Nephron (organoid): ENCODE measurements at regions not wholly inside any gene's neighbourhood (a gene's known extent, or its start where the extent isn't known, plus 50 kb on each side); places are given as distances from the start of the nearest gene placed in this dataset.

Source experiments
- H3K27ac Mint-ChIP-seq, 3 experiments: 2 replicates each; pipeline ENCODE4 v1.8.0; 2020; ENCODE audit warnings: mixed read lengths in 3 of 3, mild to moderate bottlenecking in 2 of 3, moderate library complexity in 1 of 3
- H3K27me3 Mint-ChIP-seq: 2 replicates; pipeline ENCODE4 v1.8.0; 2021; ENCODE audit warnings: low read depth, mild to moderate bottlenecking, moderate library complexity, mixed read lengths
- H3K36me3 Mint-ChIP-seq: 2 replicates; pipeline ENCODE4 v1.8.0; 2020; ENCODE audit warnings: low read depth, mixed read lengths
- H3K4me1 Mint-ChIP-seq: 2 replicates; pipeline ENCODE4 v1.8.0; 2020; ENCODE audit warnings: mixed read lengths
- H3K4me3 Mint-ChIP-seq, 3 experiments: 2 replicates each; pipeline ENCODE4 v1.8.0; 2020; ENCODE audit warnings: mild to moderate bottlenecking in 3 of 3, mixed read lengths in 3 of 3, moderate library complexity in 2 of 3
- H3K9me3 Mint-ChIP-seq: 2 replicates; pipeline ENCODE4 v1.8.0; 2020; ENCODE audit warnings: mixed read lengths
- CTCF ChIP-seq, 3 experiments: fragments of 200-600 bp; sonication (generic); IDR thresholded peaks; one replicate each; pipeline ENCODE4 v1.5.0; 2021; ENCODE audit warnings: antibody characterized with exemption in 3 of 3; ENCODE audit not compliant: unreplicated experiment in 3 of 3

- Mint-ChIP-seq H3K36me3 (no peaks in the 10 kb centered on the region), H3K9me3 (no peaks in the 10 kb centered on the region), H3K4me1 (no peaks in the 10 kb centered on the region), H3K27ac (no peak overlapping the region), H3K27me3 (no peaks in the 10 kb centered on the region), H3K4me3 (no peak overlapping the region)
- TF ChIP-seq CTCF (IDR thresholded peaks at IDR 0.05; ENCODE audit: unreplicated experiment in 3 of 3), result no peak
These were observed 192.5 kb downstream of the TECRL start for GRCh38 chr4:64216741-64217140.

- Mint-ChIP-seq H3K27ac (no peak overlapping the region), H3K4me1 (no peaks in the 10 kb centered on the region), H3K36me3 (no peaks in the 10 kb centered on the region), H3K27me3 (no peaks in the 10 kb centered on the region), H3K9me3 (peaks cover 2% of the 10 kb centered on the region), H3K4me3 (no peak overlapping the region)
- no peak for TF ChIP-seq CTCF (IDR thresholded peaks at IDR 0.05; ENCODE audit: unreplicated experiment in 3 of 3)
These were observed 203.9 kb downstream of the TECRL start for GRCh38 chr4:64205376-64205775.

GRCh38 chr4:64200001-64200555 lies 209.2 kb downstream of the TECRL start:
- no peak overlapping the region for H3K4me3 Mint-ChIP-seq
- TF ChIP-seq CTCF (IDR thresholded peaks at IDR 0.05; ENCODE audit: unreplicated experiment in 3 of 3), result no peak
- no peaks in the 10 kb centered on the region for H3K9me3 Mint-ChIP-seq
- H3K4me1 Mint-ChIP-seq, result no peaks in the 10 kb centered on the region
- H3K27me3 Mint-ChIP-seq, result no peaks in the 10 kb centered on the region
- H3K27ac Mint-ChIP-seq, result no peak overlapping the region
- no peaks in the 10 kb centered on the region for H3K36me3 Mint-ChIP-seq

GRCh38 chr4:64195582-64195981 lies 213.7 kb downstream of the TECRL start:
- no peaks in the 10 kb centered on the region for H3K4me1 Mint-ChIP-seq
- no peaks in the 10 kb centered on the region for H3K9me3 Mint-ChIP-seq
- H3K36me3 Mint-ChIP-seq, result no peaks in the 10 kb centered on the region
- no peak overlapping the region for H3K27ac Mint-ChIP-seq
- H3K4me3 Mint-ChIP-seq, result no peak overlapping the region
- no peaks in the 10 kb centered on the region for H3K27me3 Mint-ChIP-seq
- no peak for TF ChIP-seq CTCF (IDR thresholded peaks at IDR 0.05; ENCODE audit: unreplicated experiment in 3 of 3)

GRCh38 chr4:64192731-64193412 lies 216.4 kb downstream of the TECRL start:
- H3K27ac Mint-ChIP-seq, result no peak overlapping the region
- H3K36me3 Mint-ChIP-seq, result no peaks in the 10 kb centered on the region
- H3K4me3 Mint-ChIP-seq, result no peak overlapping the region
- no peak for TF ChIP-seq CTCF (IDR thresholded peaks at IDR 0.05; ENCODE audit: unreplicated experiment in 3 of 3)
- H3K4me1 Mint-ChIP-seq, result no peaks in the 10 kb centered on the region
- no peaks in the 10 kb centered on the region for H3K27me3 Mint-ChIP-seq
- H3K9me3 Mint-ChIP-seq, result peaks cover 5% of the 10 kb centered on the region
